ENCODE measurements at regions not wholly inside any gene's neighbourhood (a gene's known extent, or its start where the extent isn't known, plus 50 kb on each side); places are given as distances from the start of the nearest gene placed in this dataset.
"Not testable (repeated sequence)": the region's sequence is repeated elsewhere in the genome, so short reads cannot be mapped to it uniquely, and the experiment has no call there.

GRCh38 chr7:131769241-131769640 is 212.8 kb upstream of the PODXL start:
- no peaks in the 10 kb centered on the region for H3K4me1 Mint-ChIP-seq
- H3K4me3 Mint-ChIP-seq: no peak overlapping the region
- H3K9me3 Mint-ChIP-seq: no peaks in the 10 kb centered on the region
- H3K27me3 Mint-ChIP-seq (ENCODE audit: low read depth): peaks cover 9% of the 10 kb centered on the region
- no peak for TF ChIP-seq CTCF (IDR thresholded peaks at IDR 0.05; ENCODE audit: unreplicated experiment in 3 of 3)
- no peaks in the 10 kb centered on the region for H3K36me3 Mint-ChIP-seq (ENCODE audit: low read depth)
- H3K27ac Mint-ChIP-seq: no peak overlapping the region

DNA sequence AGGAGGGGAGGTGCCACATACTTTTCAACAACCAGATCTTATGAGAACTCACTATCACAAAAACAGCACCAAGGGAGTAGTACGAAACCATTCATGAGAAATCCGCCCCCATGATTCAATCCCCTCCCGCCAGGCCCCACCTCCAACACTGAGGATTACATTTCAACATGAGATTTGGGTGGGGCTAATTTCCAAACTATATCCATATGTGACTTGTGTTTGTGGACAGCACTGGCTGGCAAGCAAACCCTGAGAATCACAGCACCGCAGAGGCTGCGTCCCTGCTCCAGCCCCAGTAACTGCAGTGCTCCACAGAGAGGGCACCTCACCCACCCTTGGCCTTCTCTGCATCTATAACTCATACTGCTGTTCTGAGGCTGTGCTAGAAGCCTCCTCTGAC is 211.2 kb upstream of the PODXL start:
- no peak for TF ChIP-seq CTCF (IDR thresholded peaks at IDR 0.05; ENCODE audit: unreplicated experiment in 3 of 3)
- Mint-ChIP-seq H3K4me3 (no peak overlapping the region), H3K9me3 (no peaks in the 10 kb centered on the region), H3K27ac (no peak overlapping the region), H3K4me1 (no peaks in the 10 kb centered on the region), H3K27me3 (ENCODE audit: low read depth) (peaks cover 9% of the 10 kb centered on the region), H3K36me3 (ENCODE audit: low read depth) (no peaks in the 10 kb centered on the region)

GRCh38 chr7:131765575-131765974 is 209.1 kb upstream of the PODXL start:
- H3K4me3 Mint-ChIP-seq: no peak overlapping the region
- peaks cover 11% of the 10 kb centered on the region for H3K27me3 Mint-ChIP-seq (ENCODE audit: low read depth)
- no peaks in the 10 kb centered on the region for H3K9me3 Mint-ChIP-seq
- no peak overlapping the region for H3K27ac Mint-ChIP-seq
- H3K36me3 Mint-ChIP-seq (ENCODE audit: low read depth): no peaks in the 10 kb centered on the region
- no peak for TF ChIP-seq CTCF (IDR thresholded peaks at IDR 0.05; ENCODE audit: unreplicated experiment in 3 of 3)
- H3K4me1 Mint-ChIP-seq: no peaks in the 10 kb centered on the region

GRCh38 chr7:131764143-131764775 is 207.8 kb upstream of the PODXL start:
- Mint-ChIP-seq H3K9me3 (no peaks in the 10 kb centered on the region), H3K27me3 (ENCODE audit: low read depth) (peaks cover 11% of the 10 kb centered on the region), H3K4me1 (no peaks in the 10 kb centered on the region), H3K4me3 (no peak overlapping the region), H3K36me3 (ENCODE audit: low read depth) (no peaks in the 10 kb centered on the region), H3K27ac (no peak overlapping the region)
- TF ChIP-seq CTCF (IDR thresholded peaks at IDR 0.05; ENCODE audit: unreplicated experiment in 3 of 3): no peak

GRCh38 chr7:131762753-131763152 is 206.3 kb upstream of the PODXL start:
- H3K4me3 Mint-ChIP-seq: no peak overlapping the region
- no peaks in the 10 kb centered on the region for H3K4me1 Mint-ChIP-seq
- H3K27ac Mint-ChIP-seq: no peak overlapping the region
- peaks cover 11% of the 10 kb centered on the region for H3K27me3 Mint-ChIP-seq (ENCODE audit: low read depth)
- TF ChIP-seq CTCF (IDR thresholded peaks at IDR 0.05; ENCODE audit: unreplicated experiment in 3 of 3): no peak
- no peaks in the 10 kb centered on the region for H3K36me3 Mint-ChIP-seq (ENCODE audit: low read depth)
- no peaks in the 10 kb centered on the region for H3K9me3 Mint-ChIP-seq

DNA sequence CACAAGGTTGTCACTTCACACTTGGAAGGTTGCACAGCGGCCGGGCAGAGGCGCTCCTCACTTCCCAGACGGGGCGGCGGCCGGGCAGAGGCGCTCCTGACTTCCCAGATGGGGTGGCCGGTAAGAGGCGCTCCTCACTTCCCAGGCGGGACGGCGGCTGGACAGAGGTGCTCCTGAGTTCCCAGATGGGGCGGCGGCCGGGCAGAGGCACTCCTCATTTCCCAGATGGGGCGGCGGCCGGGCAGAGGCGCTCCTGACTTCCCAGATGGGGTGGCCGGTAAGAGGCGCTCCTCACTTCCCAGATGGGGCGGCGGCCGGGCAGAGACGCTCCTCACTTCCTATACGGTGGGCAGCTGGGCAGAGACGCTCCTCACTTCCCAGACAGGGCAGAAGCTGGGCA is 199.4 kb upstream of the PODXL start:
- H3K27ac Mint-ChIP-seq; H3K9me3 Mint-ChIP-seq; H3K4me3 Mint-ChIP-seq; H3K27me3 Mint-ChIP-seq (ENCODE audit: low read depth); H3K4me1 Mint-ChIP-seq; H3K36me3 Mint-ChIP-seq (ENCODE audit: low read depth): not testable (repeated sequence)

All from nephron (organoid).